HepG2 (cell line): ENCODE measurements at regions not wholly inside any gene's neighbourhood (a gene's known extent, or its start where the extent isn't known, plus 50 kb on each side); places are given as distances from the start of the nearest gene placed in this dataset.

Experiments
- ATAC-seq: fragments of 200-7000 bp; cut with Tn5 transposase; 3 replicates; pipeline ENCODE4 v1.9.1; 2020; ENCODE audit warnings: mild to moderate bottlenecking, moderate library complexity
- BruUV-seq: library from RNA; stranded (reverse); fragments of 400-500 nt; replicated peaks from 2 replicates; lab custom pipeline; 2021; lab: Mats Ljungman, UMichigan
- CTCF ChIA-PET: fragments of 300-600 bp; formaldehyde crosslinking; extraction: SDS; loops from one replicate; lab custom pipeline; 2021; ENCODE audit warnings: low total read pairs, inconsistent platforms, low intra/inter-chr PET ratio; lab: Yijun Ruan, JAX
- POLR2A ChIA-PET: fragments of 350-600 bp; sonication (Branson Sonifier 250); formaldehyde crosslinking; loops from one replicate; lab custom pipeline; 2020; ENCODE audit warnings: antibody characterized with exemption, inconsistent platforms; lab: Yijun Ruan, JAX
- DNase-seq: peaks from one replicate; pipeline ENCODE4 v3.0.0-alpha.2; 2015; ENCODE audit warnings: low spot score
- FAIRE-seq: peaks from 3 replicates; lab custom pipeline; 2011; peaks lifted over from hg19 to GRCh38; lab: Jason Lieb, UNC
- H2AFZ ChIP-seq: one replicate; pipeline ENCODE4 v1.6.1; 2011; ENCODE audit warnings: low read length, inconsistent platforms
- H3K27ac ChIP-seq: fragments of 300-600 bp; 3 replicates; pipeline ENCODE4 v1.8.0; 2011; ENCODE audit warnings: mixed run types, mild to moderate bottlenecking, mixed read lengths, low read length, inconsistent platforms; ENCODE audit not compliant: insufficient read depth; ENCODE audit errors: extremely low read length
- H3K27me3 ChIP-seq, 2 experiments: fragments of 200-600 bp in 1 of 2; 2 replicates in 1 of 2; 3 replicates in 1 of 2; pipeline versions ENCODE4 v1.6.0 to v1.8.0; 2011; ENCODE audit warnings: low read length in 2 of 2, mild to moderate bottlenecking in 2 of 2, moderate library complexity in 2 of 2, inconsistent platforms in 1 of 2; ENCODE audit not compliant: insufficient read depth in 2 of 2, control insufficient read depth in 1 of 2
- H3K36me3 ChIP-seq, 2 experiments: fragments of 200-600 bp in 1 of 2; replicated peaks in 1 of 2; 2 replicates in 1 of 2; 3 replicates in 1 of 2; pipeline versions ENCODE4 v1.5.1 to v1.8.0; 2011; ENCODE audit warnings: low read length in 2 of 2, inconsistent platforms in 1 of 2; ENCODE audit not compliant: insufficient read depth in 2 of 2, control insufficient read depth in 1 of 2
- H3K4me1 ChIP-seq: 2 replicates; pipeline ENCODE4 v1.5.1; 2012; ENCODE audit warnings: low read length, inconsistent platforms; ENCODE audit not compliant: insufficient read depth
- H3K4me2 ChIP-seq: 2 replicates; pipeline ENCODE4 v1.6.0; 2011; ENCODE audit warnings: low read depth, low read length, inconsistent platforms
- H3K4me3 ChIP-seq, 3 experiments: fragments of 200-600 bp in 1 of 3; sonication (generic), shearing (Covaris generic) in 1 of 3; replicated peaks in 1 of 3; 2 replicates each; pipeline ENCODE4 v1.5.1; 2011 to 2016; ENCODE audit warnings: low read length in 3 of 3, inconsistent platforms in 2 of 3, low read depth in 2 of 3, mild to moderate bottlenecking in 2 of 3, control low read depth in 1 of 3, mixed read lengths in 1 of 3; ENCODE audit not compliant: insufficient read depth in 1 of 3
- H3K79me2 ChIP-seq: one replicate; pipeline ENCODE4 v1.6.1; 2011; ENCODE audit warnings: low read length, inconsistent platforms; ENCODE audit not compliant: insufficient read depth
- H3K9ac ChIP-seq: 2 replicates; pipeline ENCODE4 v1.6.0; 2011; ENCODE audit warnings: mild to moderate bottlenecking, low read depth, low read length, inconsistent platforms; ENCODE audit not compliant: insufficient read depth
- H3K9me3 ChIP-seq: 2 replicates; pipeline ENCODE4 v1.5.1; 2012; ENCODE audit warnings: mild to moderate bottlenecking, low read length
- H4K20me1 ChIP-seq: 2 replicates; pipeline ENCODE4 v1.6.0; 2011; ENCODE audit warnings: inconsistent platforms, mild to moderate bottlenecking, low read length, moderate library complexity; ENCODE audit not compliant: insufficient read depth
- ZBTB14 ChIP-seq: sonication (generic); formaldehyde crosslinking; IDR thresholded peaks from 2 replicates; pipeline ENCODE4 v1.4.0; 2020; ENCODE audit warnings: missing genetic modification reagents
- ZNF281 ChIP-seq: sonication (generic); formaldehyde crosslinking; IDR thresholded peaks from 2 replicates; pipeline ENCODE4 v1.4.0; 2020; ENCODE audit warnings: missing genetic modification reagents, borderline replicate concordance
- WGBS: methylation state at CpG from one replicate; pipeline ENCODE4 v1.1.6; 2017; ENCODE audit warnings: low lambda C conversion rate; 5-methylcytosine and 5-hydroxymethylcytosine counted together
- in situ Hi-C: cut with HindIII; loops from 2 replicates; pipeline ENCODE4 v1.10.0; 2017; ENCODE audit warnings: low pct_unique_long_range_greater_than_20kb; ENCODE audit not compliant: extremely low pct_ligation_motif_present
- intact Hi-C: fragments of 100-400 bp; cut with micrococcal nuclease; formaldehyde crosslinking; loops from one replicate; pipeline ENCODE4 v1.10.0; 2022; ENCODE audit not compliant: unreplicated experiment

GRCh38 chr6:113350461-113350860 is 506.7 kb upstream of the MARCKS start:
- intact Hi-C loops, result no loop called here
- peaks cover 57% of the 10 kb centered on the region for H3K4me1 ChIP-seq
- ATAC-seq, result no peak
- no peak overlapping the region for H3K9ac ChIP-seq
- no TSS peak for BruUV-seq
- no peaks in the 10 kb centered on the region for H3K36me3 ChIP-seq
- no peaks in the 10 kb centered on the region for H4K20me1 ChIP-seq
- H2AFZ ChIP-seq, result no peak overlapping the region
- 0% methylated on average over 1 of the region's 1 CpG for WGBS
- no peak overlapping the region for H3K4me3 ChIP-seq
- no peak for FAIRE-seq
- POLR2A ChIA-PET, result interaction anchor here (4.3 kb wide), 1 partner anchor 509 kb away, joined by 44 read pairs; no protein-coding TSS in a partner anchor
- no peaks in the 10 kb centered on the region for H3K79me2 ChIP-seq
- H3K4me2 ChIP-seq, result no peak overlapping the region
- no peak for TF ChIP-seq ZNF281 (CRISPR knock-in tag)
- no peak for TF ChIP-seq ZBTB14 (CRISPR knock-in tag)
- TF ChIP-seq, all 625 proteins: peak for 0
- DNase-seq, result no peak
- Histone ChIP-seq H3K27me3 (no peaks in the 10 kb centered on the region; a peak in 1 of 5 replicates), H3K27ac (no peak overlapping the region), H3K9me3 (no peaks in the 10 kb centered on the region)
- in situ Hi-C loops, result loop anchor here (5.0 to 10.0 kb wide), 2 partner anchors 284 to 507 kb away; partner anchors contain the start of gene MARCKS
- CTCF ChIA-PET, result no interaction called here
